ENCODE measurements at regions not wholly inside any gene's neighbourhood (a gene's known extent, or its start where the extent isn't known, plus 50 kb on each side); places are given as distances from the start of the nearest gene placed in this dataset.
A peak's percentile ranks its signal among the peaks of the same experiment; 100 is the strongest.
"Not testable (repeated sequence)": the region's sequence is repeated elsewhere in the genome, so short reads cannot be mapped to it uniquely, and the experiment has no call there.

DNA sequence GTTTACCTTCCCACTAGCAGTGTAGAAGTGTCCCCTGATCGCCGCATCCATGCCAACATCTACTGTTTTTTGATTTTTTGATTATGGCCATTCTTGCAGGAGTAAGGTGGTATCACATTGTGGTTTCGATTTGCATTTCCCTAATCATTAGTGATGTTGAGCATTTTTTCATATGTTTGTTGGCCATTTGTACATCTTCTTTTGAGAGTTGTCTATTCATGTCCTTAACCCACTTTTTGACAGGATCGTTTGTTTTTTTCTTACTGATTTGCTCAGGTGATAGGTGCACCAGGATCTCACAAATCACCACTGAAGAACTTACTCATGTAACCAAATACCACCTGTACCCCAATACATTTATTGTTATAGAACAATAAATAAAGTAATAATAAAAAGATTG, 114.5 kb downstream of the GATA6 start:
- DNase-seq: not testable (repeated sequence)

DNA sequence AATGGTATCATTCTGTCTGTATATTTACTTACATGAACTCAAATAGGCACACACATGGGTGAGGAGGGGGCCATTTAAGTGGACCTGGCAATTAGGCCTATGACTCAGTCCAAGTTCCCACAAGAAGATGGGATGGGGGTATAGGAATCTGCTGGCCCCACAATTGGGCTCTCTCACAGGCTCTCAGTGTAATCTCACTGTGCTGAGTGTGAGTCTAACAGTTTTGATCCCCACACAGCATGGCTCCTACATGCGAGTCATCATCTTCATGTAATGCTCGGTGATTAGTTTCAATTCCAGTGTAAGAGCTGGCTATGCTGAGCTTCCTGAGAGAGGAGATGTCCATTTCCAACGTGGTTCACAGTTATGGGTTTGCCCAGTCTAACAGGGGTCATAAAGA, 114.0 kb downstream of the GATA6 start:
- DNase-seq: no peak

DNA sequence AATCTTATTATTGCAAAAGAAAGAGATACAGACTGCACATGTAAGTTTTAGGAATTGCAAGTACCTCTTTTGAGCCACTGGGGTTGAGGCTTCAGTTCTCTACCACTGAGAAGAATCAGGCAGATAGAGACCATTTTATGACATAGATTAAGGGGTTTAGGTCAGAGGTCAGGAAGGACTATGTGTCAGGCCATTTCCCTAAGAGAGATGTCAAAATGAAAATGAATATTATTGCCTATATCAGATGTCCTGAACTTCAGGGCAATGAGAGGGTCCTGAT, 113.7 kb downstream of the GATA6 start:
- no peak for DNase-seq

DNA sequence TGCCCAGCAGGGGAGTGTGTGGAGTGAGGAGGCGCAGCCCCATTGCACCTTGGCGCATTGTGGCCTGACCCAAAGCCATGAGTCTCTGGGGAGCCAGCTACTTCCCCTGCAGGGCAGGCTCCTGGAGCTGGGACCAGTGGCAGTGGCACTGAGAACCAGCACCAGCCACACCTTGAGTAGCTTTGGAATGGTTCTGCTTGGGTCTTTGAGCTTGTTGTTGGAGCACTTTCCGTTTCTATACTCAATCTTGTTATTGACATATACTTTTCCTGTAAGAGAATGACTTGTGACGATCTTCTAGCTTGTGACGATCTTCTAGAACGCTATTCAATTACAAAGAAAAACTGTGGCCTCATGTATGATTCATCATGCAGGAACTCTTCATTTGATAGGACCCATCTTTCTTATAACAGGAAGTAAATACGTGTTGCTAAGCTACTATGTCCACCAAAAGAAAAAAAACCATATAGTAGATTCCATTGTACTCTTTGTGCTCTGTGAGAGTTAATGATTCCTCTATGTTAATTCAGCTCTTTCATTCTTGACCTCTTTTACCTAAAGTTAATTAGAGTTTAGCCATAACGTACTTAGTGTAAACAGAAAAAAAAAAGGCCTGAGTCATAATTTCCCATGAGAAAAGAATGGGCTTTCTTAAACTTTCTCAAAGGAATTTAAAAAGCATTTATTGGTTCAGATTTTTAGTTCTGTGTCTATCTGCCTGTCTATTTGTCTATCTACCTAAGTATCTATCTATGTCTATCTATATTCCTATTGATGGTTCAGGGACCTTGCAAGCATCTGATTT, 113.1 kb downstream of the GATA6 start:
- DNase-seq: peak; percentile 2

DNA sequence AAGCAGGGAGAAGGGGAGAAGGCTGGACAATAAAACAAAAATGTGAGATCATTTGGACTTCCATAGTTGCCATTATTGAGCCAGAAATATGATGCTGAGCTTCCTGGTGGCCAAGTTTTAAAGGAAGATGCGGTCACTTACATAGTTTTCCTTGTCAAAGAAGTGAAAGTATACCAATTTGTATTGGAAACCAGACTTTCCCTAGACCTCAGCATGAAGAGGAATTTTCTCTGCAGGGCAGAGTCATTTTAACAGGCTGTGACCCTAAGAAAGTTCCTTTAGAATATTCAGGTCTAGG, 111.0 kb downstream of the GATA6 start:
- DNase-seq: no peak

DNA sequence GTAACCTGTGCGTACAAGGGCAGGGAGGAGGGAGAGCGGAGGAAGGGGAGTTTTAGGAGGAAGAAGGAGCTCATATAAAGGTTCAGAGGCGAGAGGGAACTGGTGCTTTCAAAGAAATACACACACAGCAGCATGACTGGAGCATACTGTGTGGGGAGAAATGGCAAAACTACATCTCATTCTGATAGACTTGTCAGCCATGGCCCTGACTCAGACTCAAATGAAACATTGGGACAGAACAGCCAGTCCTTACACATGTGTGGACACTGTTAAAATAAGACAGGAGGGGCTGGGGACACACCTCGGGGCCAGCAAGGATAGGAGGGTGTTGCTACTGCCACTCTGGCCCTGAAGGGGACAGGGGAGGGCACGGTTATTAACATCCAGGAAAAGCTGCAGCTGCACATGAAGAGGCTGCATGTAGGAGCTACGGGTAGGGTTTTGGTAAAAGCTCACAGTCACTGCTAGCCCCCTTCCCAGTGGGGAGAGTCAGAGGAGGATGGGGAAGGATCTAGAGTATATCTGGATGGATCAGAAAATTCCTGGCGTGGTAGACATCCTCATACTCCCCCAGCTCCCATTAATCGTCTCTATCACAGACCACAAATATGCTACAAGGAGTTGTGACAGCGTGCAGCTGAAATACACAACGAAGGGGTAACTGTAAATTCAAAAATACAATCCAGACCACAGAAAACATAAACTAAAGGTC, 110.5 kb downstream of the GATA6 start:
- DNase-seq: no peak

DNA sequence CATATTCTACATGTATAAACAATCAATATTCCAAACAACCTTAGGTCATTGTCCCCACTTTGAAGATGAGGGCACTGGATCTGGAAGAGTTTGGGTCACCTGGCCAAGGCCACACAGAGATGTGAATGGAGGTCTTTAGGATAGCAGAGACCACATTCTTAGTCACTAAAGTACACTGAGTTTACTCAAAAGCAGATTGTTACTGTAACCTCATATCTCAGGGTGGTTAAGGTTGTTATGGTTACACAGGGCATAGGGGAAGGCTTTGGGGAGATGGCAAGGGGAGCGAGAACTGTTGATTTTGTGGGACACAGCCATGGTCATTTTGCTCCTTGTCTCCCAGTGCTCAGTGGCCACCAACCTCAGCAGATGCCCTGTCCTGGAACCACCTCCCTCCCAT, 109.4 kb downstream of the GATA6 start:
- no peak for DNase-seq

DNA sequence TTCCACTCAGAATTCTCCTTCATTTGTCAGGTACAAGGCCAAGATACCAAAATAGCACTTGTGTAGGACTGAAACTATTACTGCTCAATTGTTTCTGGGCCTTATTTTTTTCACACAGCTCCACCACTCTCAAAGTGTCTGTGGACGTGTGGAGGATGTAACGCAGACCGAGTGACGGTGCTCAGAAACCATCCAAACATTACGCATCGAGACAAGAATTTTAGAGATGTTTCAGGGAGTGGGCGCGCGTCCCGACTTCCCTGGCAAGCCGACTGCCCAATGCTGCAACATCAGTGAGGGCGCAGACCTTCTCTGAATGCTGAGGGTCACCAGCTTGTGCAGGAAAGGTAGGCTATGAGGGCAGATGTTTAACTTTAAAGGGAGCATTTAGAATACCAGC, 108.4 kb downstream of the GATA6 start:
- DNase-seq: no peak

DNA sequence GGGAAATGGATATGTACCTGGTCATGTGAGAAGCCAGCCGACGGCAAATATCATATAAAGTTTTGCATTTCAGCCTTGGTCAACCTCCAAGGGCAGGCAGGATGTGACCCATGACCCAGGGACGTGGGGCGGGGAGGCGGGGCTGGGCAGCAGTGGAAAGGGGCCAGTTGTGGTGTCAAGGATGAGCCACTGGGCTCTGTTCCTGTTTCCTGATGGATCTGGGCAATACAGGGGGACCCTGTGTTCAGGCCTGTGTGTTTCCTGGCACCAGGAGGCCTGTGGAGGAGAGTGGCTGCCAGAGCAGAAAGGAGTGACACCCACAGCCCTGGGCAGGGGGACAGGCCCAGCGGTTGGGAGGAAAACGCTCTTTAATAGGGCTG, 106.9 kb downstream of the GATA6 start:
- no peak for DNase-seq

DNA sequence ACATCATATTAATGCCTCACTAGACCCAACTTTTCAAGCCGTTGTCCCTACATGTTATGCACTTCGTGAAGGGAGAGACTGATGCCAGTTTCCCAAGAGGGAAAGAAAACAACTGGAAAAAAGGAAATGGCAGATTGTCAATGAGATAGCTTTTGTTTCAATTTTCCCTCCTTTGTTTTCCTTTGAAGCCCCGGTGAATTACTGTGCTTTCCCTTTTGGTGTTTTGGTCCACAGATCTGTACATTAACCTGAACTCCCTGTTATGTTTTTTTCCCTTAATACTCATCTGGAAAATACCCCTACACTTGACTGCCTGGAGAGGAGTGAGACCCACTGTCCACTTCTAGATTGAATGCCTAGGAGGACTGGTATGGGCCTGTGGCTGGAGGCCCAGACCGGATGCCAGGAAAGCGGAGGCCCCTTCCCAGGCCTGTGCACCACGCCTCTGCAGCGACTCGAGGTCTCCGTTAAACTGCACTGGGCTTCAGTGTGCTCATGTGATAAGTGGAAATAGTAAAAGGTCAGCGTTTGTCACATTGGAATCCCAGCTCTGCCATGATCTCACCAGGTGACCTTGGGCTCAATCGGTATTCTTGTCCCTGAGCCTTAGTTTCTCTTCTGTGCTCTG, 106.4 kb downstream of the GATA6 start:
- no peak for DNase-seq

DNA sequence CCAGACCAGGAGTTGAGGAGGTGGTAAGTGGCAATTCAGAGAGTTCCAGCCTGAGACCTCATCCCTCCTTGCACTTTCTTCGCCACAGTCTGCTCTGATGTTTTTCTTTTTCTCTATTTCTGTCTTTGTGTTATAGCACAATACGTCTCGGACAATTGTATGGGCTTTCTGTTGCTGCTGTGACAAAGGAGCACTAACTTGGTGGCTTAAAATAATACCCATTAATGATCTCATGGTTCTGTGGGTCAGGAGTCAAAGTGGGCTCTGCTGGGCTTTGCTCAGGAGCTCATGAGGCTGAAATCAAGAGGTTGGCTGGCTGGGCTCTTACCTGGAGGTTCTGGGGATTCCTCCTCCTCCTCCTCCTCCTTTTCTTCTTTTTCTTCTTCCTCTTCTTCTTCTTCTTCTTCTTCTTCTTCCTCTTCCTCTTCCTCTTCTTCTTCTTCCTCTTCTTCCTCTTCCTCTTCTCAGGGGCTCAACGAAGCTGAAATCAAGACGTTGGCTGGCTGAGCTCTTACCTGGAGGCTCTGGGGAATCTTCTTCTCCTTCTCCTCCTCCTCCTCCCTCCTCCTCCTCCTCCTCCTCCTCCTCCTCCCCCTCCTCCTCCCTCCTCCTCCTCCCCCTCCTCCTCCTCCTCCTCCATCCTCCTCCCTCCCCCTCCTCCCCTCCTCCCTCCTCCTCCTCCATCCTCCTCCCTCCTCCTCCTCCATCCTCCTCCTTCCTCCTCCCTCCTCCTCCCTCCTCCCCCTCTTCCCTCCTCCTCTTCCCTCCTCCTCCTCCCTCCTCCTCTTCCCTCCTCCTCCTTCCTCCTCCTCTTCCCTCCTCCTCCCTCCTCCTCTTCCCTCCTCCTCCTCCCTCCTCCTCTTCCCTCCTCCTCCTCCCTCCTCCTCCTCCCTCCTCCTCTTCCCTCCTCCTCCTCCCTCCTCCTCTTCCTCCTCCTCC, 104.0 kb downstream of the GATA6 start:
- no peak for DNase-seq

DNA sequence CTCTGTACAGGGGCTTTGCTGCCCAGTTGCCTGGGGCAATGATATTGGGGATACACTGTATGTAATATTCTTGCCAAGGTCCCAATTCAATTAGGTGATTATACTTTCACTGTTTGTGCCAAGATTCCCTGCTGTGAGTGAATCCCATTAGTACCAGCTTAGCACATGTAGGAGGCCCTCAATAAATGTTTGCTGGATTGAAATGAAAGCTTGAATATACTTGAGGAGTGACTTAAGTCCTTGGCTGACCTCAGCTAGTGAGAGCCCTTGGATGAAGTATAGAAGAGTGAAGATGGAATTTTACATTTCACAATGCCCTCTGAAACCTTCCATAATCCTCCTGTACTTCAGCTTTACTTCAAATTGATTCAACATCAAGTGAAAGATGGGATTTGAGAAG, 102.9 kb downstream of the GATA6 start:
- DNase-seq: no peak

DNA sequence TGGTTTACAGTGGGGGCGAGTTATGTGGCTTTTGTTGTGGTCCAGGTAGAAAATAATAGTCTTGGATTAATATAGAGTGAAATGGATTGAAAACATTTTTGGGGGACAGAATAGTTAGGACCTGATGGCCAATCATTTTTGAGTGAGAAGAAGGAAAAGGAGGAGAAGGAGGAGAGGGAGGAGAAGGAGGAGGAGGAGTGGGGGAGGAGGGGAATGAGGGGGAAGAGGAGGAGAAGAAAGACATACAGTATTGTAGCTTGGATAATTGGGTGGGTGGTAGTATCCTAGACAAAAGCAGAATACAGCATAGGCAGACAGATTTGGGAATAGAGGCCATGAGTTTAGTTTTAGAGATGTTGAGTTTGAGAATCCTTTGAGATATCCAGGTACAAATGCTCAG, 101.6 kb downstream of the GATA6 start:
- DNase-seq: no peak

DNA sequence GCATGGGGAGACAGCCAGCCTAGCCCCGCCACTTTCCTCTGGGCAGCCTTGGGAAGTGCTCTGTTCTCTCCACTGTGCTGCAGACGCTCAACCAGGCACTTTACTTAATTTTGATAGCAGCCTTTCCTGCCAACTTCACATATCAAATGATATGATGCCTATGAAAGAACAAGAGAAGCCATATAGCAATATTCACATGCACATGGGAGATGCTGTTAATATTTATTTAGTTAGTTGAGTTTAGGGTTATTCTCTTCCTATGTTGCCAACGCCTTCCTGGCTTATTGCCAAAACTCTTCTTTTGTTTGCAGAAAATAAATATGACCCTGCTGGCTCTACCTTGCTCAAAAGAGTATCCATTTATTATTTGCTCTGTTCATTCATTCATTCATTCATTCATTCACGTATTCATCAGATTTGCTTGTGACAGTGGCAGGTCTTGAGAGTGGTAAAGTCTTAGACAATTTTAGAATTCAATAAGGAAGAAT, 99.3 kb downstream of the GATA6 start:
- DNase-seq: no peak

DNA sequence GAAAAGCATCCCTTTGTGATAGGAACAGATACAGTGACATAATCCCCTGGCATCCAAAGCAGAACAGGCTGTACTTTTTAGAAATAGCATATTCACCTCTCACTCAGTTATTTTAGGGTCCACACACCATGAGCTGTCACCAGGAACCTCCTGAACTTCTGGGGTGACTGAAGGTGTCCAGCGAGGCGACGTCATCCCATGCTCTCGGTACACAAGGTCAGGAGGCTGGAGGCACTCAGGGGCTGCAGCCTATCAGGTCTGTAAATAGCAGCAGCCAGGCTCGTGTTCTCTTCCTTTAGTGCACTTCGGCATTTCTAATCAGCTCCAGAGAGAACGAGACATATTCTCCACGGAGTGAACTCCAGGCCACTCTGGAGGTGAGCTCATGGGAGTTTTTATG, 98.3 kb downstream of the GATA6 start:
- DNase-seq: no peak

DNA sequence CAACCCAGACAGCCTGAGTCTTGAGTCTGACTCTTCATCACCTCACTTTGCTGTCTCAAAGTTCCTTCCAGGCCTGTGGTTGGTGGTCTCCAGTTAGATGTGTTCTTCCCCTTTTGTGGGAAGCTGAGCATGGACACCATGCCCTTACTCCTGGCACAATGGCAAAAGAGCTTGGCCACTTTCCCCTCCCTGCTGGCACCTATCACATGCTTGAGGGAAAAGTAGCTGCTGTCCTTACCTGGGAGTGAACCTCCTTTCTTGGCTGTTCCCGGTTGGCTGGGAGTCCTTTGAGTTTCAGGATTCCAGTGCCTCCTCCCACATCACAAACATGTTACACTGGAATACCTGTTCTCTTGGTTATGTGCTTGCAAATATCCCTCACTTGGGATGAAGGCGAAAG, 97.8 kb downstream of the GATA6 start:
- DNase-seq: no peak

DNA sequence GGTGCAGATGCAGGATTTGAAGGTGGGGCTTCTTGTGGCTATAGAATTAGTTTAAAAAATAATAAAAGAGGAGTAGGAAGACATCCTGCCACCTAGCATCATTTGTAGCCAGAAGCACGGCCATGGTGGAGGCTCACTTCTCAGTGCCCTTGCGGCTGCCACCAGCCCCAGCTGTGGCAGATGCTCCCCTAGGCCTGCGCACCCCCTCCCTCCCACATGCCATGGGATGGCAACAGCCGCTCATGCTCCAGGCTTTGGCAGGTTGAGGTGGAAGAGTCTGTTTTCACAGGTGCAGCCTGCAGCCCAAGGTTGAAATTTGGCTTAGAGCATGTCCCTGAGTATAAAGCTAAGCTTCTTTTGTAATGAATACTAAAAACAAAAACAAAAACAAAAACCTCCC, 96.4 kb downstream of the GATA6 start:
- no peak for DNase-seq

DNA sequence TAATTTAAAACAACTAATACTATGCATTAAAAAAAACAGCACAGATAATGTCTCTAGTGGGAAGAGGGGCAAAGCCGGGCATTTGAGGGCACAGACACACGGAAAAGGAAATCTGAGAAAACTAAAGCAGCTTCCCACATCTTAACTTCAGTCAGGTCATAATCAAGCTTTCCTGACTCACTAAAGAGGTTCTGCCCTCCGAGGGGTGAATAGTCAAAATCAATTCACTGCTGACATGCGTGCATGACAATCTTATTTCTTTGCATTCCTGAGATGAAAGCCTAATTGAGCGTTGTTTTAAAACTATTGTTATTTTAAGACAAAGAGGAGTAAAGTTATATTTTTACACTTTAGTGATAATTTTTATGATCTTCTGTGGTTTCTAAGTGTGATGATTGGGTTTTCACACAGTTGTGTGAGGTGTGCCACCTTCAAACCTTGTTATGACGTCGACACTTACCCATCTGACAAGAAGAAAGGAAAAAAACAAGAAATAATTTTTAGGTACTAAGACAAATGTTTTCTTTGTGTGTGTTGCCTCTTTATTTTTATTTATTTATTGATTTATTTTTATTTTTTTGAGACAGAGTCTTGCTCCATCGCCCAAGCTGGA, 90.9 kb downstream of the GATA6 start:
- no peak for DNase-seq

DNA sequence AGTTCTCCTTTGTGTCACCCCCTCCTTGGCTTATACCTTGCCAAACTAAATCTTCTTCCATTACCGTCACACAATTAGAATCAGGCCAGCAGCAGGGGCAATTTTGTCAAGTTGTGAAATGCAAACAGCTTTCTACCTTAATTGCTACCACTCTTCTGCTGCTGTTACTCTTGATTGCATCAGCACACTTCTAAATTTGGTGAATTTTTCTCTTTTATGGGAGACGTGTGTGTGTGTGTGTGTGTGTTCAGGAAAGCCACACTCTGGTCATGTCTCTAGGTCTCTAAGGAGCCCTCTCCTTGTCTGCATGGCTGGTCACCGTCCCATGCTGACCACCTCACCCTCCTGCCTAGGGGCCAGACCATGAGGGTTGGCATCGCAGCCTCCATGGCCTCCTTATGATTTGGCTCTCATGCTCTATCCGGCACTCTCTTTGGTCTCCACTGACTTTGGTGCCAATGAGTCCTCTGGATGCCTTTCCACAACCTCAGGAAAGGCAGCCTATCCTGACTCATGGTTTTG, 87.7 kb downstream of the GATA6 start:
- DNase-seq: no peak

DNA sequence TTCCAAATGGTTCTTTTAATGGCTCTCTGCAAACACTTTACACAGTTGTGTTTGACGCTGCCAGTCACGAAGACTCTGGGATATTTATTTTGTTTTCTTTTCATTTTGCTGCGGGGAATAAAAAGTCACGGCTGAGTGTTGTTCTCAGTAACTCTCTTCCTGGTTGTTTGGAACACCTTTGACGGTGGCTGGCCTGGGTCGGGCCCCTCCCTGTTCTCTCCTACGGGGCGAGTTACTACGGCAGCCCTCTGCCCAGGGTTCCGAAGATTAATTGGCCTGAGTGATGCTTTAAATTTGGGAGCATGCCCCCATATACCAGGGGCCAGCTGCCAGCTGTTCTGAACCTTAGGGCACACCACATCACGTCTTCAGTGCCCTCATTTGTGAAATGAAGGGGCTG, 84.7 kb downstream of the GATA6 start:
- no peak for DNase-seq

DNA sequence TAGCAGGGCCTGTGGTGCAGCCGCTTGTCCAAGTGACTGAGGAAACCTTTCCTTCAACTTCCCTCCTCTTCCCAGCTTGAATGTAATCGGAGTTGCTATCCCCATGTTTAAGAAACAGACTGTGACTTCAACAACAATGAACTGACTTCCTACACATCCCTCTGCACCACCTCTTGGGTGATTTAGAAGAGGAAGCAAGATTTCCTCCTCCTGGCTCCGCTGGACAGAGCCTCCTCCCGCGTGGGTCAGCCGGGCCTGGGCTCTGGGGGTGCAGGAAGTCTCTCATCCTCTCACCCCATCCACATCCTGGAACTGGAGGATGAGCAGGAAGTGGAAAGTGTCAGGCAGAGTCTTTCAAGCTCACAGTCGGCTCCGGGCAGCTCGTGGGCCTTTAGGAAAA, 84.3 kb downstream of the GATA6 start:
- DNase-seq: no peak

DNA sequence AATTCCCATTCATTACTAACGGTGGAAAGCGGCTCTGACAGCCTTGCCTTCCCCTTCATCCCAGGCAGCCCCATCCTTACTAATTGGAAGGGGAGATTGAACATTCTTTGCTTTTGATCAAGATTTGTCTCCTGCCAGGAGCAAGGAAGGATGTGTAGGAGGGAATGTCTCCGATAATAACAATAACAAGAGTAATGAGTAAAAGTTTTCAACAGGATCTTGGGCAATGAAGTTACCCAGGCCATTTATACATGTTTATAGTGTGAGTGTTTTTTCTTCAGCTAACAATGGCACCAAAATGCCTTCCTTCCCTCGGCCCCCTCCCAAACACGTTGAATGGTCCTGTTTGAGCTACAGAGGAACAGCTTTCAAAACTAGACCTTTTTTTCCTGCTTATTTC, 83.8 kb downstream of the GATA6 start:
- no peak for DNase-seq
